Astrocyte of the cerebellum (primary cell): ENCODE measurements at regions not wholly inside any gene's neighbourhood (a gene's known extent, or its start where the extent isn't known, plus 50 kb on each side); places are given as distances from the start of the nearest gene placed in this dataset.

Experiments used
- DNase-seq: peaks from one replicate; pipeline ENCODE4 v3.0.0-alpha.2; 2011; ENCODE audit warnings: low read depth
- H3K4me3 ChIP-seq: 2 replicates; pipeline ENCODE4 v1.5.1; 2011; ENCODE audit warnings: mild to moderate bottlenecking, low read depth, low read length, moderate library complexity
- in situ Hi-C: cut with HindIII; loops from 2 replicates; pipeline ENCODE4 v1.10.0; 2017; ENCODE audit warnings: low sequenced_read_pairs
- TF ChIP-seq, protein P1 (sequence below): IDR thresholded peaks from 2 replicates; pipeline ENCODE4 v1.5.1; 2012; ENCODE audit warnings: low read length, low read depth, moderate library complexity, mild to moderate bottlenecking; ENCODE audit errors: missing control alignments

DNA sequence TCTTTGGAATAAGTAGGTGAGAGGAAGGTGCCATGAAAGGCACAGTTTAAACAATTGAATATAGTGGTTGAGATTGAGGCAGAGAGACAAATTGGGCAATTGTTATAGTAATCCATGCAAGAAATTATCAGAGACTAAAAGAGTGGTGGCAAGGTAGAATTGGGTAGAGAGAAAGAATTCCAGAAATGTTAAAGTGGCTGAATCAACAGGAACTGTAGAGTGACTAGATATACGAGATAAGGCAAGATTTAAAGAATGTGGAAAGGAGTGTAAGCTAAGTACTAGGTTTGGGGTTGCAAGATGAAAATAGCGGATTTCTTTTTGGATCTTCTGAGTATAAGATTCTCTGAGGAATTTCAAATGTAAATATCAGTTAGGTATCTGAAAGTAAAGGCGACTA, 285.2 kb downstream of the DMRTA1 start:
- in situ Hi-C loops: no loop called here
- TF ChIP-seq, protein P1, sequence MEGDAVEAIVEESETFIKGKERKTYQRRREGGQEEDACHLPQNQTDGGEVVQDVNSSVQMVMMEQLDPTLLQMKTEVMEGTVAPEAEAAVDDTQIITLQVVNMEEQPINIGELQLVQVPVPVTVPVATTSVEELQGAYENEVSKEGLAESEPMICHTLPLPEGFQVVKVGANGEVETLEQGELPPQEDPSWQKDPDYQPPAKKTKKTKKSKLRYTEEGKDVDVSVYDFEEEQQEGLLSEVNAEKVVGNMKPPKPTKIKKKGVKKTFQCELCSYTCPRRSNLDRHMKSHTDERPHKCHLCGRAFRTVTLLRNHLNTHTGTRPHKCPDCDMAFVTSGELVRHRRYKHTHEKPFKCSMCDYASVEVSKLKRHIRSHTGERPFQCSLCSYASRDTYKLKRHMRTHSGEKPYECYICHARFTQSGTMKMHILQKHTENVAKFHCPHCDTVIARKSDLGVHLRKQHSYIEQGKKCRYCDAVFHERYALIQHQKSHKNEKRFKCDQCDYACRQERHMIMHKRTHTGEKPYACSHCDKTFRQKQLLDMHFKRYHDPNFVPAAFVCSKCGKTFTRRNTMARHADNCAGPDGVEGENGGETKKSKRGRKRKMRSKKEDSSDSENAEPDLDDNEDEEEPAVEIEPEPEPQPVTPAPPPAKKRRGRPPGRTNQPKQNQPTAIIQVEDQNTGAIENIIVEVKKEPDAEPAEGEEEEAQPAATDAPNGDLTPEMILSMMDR: no peak
- no peak for DNase-seq
- no peak overlapping the region for H3K4me3 ChIP-seq

DNA sequence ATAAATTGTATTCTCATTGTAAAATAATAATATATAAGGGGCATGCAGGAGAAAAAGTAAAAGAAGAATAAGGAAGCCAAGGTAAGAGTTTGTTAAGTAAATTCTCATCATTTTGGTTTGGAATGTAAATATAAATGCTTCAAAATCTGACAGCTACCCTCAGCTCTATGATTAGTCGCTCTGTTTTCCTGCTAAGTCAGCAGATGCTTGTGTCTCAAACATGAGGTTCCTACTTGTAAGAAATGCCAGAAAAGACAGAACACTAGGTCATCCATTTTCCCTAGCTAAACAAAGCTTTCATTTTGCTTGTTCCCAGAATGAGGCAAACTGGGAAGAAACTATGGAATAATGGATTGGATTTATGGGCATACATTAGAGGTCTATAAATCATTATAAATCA, 293.1 kb downstream of the DMRTA1 start:
- no peak overlapping the region for H3K4me3 ChIP-seq
- no peak for DNase-seq
- in situ Hi-C loops: no loop called here
- TF ChIP-seq, protein P1: no peak

DNA sequence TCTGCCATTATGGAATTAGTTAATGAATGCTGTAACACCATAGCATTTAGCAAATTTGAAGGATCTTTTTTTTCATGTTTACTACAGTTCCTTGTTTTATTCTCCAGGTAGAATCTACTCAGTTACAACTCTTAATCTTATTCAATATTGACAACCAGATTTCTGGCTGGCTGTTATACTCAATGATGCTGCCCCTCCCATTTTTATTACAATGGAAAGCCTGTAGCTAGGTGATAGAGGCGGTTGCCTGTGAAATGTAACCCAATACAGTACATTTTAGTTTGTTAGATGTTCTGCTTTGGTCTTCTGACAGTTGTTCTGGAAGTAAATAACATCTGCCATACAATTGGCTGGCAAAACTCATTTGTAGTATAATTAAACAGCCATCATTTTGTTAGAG, 294.2 kb downstream of the DMRTA1 start:
- in situ Hi-C loops: no loop called here
- DNase-seq: no peak
- no peak overlapping the region for H3K4me3 ChIP-seq
- TF ChIP-seq, protein P1: no peak

DNA sequence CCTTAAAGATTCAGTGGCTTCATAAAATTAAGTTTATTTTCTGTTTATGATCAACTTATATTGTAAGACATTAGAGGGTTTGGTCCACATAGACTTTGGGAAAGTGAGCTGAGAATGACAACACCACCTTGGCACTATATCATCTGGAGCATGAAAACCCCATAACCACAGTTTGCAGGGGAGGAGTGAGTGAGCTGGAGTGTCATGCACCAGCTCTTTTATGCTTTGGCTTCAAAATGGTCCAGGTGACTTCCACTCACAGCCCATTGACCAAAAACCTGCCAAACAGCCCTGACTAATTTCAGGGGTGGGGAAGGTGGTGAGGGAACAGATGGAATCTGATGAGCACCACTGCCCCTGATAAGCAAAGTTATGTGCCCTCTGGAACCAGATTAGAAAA, 295.8 kb downstream of the DMRTA1 start:
- TF ChIP-seq, protein P1: no peak
- H3K4me3 ChIP-seq: no peak overlapping the region
- in situ Hi-C loops: no loop called here
- DNase-seq: no peak

DNA sequence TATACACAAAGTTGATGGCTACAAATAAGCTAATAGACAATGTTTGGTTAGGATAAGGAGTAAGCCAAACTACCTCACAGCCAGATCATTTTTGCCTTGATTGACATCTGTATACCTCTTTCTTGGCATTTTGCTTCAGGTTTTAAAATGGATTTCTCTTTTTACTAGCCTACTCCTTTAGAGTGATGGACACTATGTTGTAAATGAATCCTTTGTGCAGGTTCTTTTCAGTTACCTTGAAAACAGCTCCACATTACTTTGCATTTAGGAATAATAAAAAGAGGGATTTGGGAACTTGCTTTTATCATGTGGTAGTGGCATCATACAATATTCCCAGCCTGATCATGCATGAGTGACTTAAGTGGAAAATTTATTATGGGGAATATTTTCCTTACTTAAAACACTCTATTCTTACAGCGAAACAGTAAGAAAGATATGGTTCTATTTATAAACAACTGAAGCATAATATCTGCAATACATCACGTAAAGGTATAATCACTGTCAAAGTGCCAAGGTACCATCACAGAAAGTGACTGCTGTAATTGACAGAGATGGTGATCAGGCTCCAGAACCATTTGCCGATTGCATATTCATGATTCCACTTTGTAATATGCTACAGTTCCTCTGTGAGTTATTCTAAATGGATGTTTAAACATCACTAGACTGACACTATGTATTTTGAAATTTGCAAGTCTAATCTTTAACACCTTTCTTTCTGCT, 327.0 kb downstream of the DMRTA1 start:
- no peak overlapping the region for H3K4me3 ChIP-seq
- DNase-seq: no peak
- in situ Hi-C loops: no loop called here
- TF ChIP-seq, protein P1: no peak

DNA sequence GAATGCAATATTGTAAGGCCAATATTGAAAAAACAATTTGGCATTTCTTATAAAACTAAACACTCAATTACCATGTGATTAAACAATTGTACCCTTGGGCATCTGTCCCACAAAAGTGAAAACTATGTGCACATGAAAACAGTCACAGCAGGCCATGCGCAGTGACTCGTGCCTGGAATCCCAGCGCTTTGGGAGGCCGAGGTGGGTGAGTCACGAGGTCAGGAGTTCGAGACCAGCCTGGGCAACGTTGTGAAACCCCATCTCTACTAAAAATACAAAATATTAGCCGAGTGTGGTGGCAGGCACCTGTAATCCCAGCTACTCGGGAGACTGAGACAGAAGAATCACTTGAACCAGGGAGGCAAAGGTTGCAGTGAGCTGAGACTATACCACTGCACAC, 343.7 kb downstream of the DMRTA1 start:
- H3K4me3 ChIP-seq: no peak overlapping the region
- in situ Hi-C loops: no loop called here
- TF ChIP-seq, protein P1: no peak
- no peak for DNase-seq
